ENCODE measurements at regions not wholly inside any gene's neighbourhood (a gene's known extent, or its start where the extent isn't known, plus 50 kb on each side); places are given as distances from the start of the nearest gene placed in this dataset.

GRCh38 chr16:65917466-65917865 lies 449.0 kb upstream of the CDH5 start:
- Histone ChIP-seq H3K36me3 (replicated peaks in 1 of 2; ENCODE audit: insufficient read depth in 1 of 2, low read depth in 2 of 2) (no peaks in the 10 kb centered on the region), H3K27ac (no peak overlapping the region), H3K4me1 (no peaks in the 10 kb centered on the region), H3K4me3 (no peak overlapping the region), H3K27me3 (no peaks in the 10 kb centered on the region), H3K9me3 (no peaks in the 10 kb centered on the region)
- TF ChIP-seq, protein P1, sequence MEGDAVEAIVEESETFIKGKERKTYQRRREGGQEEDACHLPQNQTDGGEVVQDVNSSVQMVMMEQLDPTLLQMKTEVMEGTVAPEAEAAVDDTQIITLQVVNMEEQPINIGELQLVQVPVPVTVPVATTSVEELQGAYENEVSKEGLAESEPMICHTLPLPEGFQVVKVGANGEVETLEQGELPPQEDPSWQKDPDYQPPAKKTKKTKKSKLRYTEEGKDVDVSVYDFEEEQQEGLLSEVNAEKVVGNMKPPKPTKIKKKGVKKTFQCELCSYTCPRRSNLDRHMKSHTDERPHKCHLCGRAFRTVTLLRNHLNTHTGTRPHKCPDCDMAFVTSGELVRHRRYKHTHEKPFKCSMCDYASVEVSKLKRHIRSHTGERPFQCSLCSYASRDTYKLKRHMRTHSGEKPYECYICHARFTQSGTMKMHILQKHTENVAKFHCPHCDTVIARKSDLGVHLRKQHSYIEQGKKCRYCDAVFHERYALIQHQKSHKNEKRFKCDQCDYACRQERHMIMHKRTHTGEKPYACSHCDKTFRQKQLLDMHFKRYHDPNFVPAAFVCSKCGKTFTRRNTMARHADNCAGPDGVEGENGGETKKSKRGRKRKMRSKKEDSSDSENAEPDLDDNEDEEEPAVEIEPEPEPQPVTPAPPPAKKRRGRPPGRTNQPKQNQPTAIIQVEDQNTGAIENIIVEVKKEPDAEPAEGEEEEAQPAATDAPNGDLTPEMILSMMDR (IDR thresholded peaks at IDR 0.05), result no peak
- no peak for TF ChIP-seq POLR2A (IDR thresholded peaks at IDR 0.05)
- WGBS, 2 donors, result 57 to 72% methylated on average over 2 of the region's 2 CpGs
- intact Hi-C loops (cut with DNase I), result no loop called here
- no peak for DNase-seq
- no peak for ATAC-seq

GRCh38 chr16:65916995-65917394 lies 449.5 kb upstream of the CDH5 start:
- TF ChIP-seq, protein P1 (IDR thresholded peaks at IDR 0.05), result no peak
- TF ChIP-seq POLR2A (IDR thresholded peaks at IDR 0.05), result no peak
- DNase-seq, result no peak
- intact Hi-C loops (cut with DNase I), result no loop called here
- whole genome bisulfite sequencing, 2 donors, result 52 to 54% methylated on average over 4 of the region's 4 CpGs
- no peaks in the 10 kb centered on the region for H3K9me3 ChIP-seq
- no peaks in the 10 kb centered on the region for H3K4me1 ChIP-seq
- no peaks in the 10 kb centered on the region for H3K27me3 ChIP-seq
- no peaks in the 10 kb centered on the region for H3K36me3 ChIP-seq (replicated peaks in 1 of 2; ENCODE audit: insufficient read depth in 1 of 2, low read depth in 2 of 2)
- H3K27ac ChIP-seq, result no peak overlapping the region
- no peak for ATAC-seq
- no peak overlapping the region for H3K4me3 ChIP-seq

DNA sequence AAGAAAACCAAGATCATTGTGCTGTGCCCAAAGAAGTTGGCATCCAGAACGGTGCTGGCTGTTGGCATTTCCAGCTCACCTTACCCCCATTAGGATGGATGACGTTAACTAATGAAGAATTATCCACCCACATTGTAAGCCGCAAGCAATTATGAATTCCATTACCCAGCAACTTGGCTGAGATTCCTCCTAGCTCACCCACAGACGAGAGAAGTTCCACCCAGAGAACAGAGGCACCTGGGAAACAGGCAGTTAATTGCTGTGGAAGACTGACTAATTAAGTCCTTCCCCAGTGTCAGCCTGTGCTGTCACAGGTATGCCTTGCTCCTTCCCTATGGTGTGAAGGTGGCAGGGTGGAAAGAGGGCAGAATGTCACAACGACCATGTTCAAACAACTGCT lies 456.2 kb upstream of the CDH5 start:
- Histone ChIP-seq H3K9me3 (no peaks in the 10 kb centered on the region), H3K36me3 (replicated peaks in 1 of 2; ENCODE audit: insufficient read depth in 1 of 2, low read depth in 2 of 2) (no peaks in the 10 kb centered on the region), H3K4me3 (no peak overlapping the region), H3K27me3 (no peaks in the 10 kb centered on the region), H3K27ac (no peak overlapping the region), H3K4me1 (no peaks in the 10 kb centered on the region)
- 49 to 52% methylated on average over 5 of the region's 5 CpGs for WGBS, 2 donors
- no peak for DNase-seq
- no peak for ATAC-seq
- intact Hi-C loops (cut with DNase I), result no loop called here
- TF ChIP-seq, protein P1 (IDR thresholded peaks at IDR 0.05), result no peak
- TF ChIP-seq POLR2A (IDR thresholded peaks at IDR 0.05), result no peak

GRCh38 chr16:65909310-65910050 lies 457.0 kb upstream of the CDH5 start:
- Histone ChIP-seq H3K4me3 (no peak overlapping the region), H3K27ac (no peak overlapping the region), H3K27me3 (no peaks in the 10 kb centered on the region), H3K36me3 (replicated peaks in 1 of 2; ENCODE audit: insufficient read depth in 1 of 2, low read depth in 2 of 2) (no peaks in the 10 kb centered on the region), H3K9me3 (no peaks in the 10 kb centered on the region), H3K4me1 (no peaks in the 10 kb centered on the region)
- ATAC-seq (no peak), DNase-seq (no peak)
- intact Hi-C loops (cut with DNase I), result no loop called here
- no peak for TF ChIP-seq POLR2A (IDR thresholded peaks at IDR 0.05)
- TF ChIP-seq, protein P1 (IDR thresholded peaks at IDR 0.05), result no peak
- 46 to 55% methylated on average over 7 of the region's 7 CpGs for WGBS, 2 donors

DNA sequence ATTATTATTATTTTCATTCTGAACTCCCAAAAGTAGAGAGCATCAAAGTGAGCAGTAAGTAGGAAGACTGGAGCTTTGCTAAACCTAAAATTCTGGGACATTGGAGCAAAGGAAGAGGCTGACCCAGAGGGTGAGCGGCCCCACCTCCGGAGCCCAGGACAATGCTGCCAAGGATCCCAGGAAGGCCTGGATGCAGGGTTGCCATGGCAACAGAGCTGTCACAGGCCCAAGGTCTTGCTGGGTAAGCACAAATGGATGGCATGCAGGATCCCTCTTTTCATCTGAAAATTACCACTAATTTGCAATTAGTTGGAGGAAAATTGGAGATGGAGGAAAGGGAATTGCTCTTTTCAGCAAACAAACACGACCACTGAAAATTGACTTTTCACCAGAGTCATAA lies 457.9 kb upstream of the CDH5 start:
- WGBS, 2 donors, result 47 to 52% methylated on average over 3 of the region's 3 CpGs
- Histone ChIP-seq H3K36me3 (replicated peaks in 1 of 2; ENCODE audit: insufficient read depth in 1 of 2, low read depth in 2 of 2) (no peaks in the 10 kb centered on the region), H3K27ac (no peak overlapping the region), H3K4me1 (no peaks in the 10 kb centered on the region), H3K4me3 (no peak overlapping the region), H3K27me3 (no peaks in the 10 kb centered on the region), H3K9me3 (no peaks in the 10 kb centered on the region)
- TF ChIP-seq, protein P1 (IDR thresholded peaks at IDR 0.05), result no peak
- TF ChIP-seq POLR2A (IDR thresholded peaks at IDR 0.05), result no peak
- ATAC-seq (no peak), DNase-seq (no peak)
- intact Hi-C loops (cut with DNase I), result no loop called here
